ENCODE measurements at regions not wholly inside any gene's neighbourhood (a gene's known extent, or its start where the extent isn't known, plus 50 kb on each side); places are given as distances from the start of the nearest gene placed in this dataset.

GRCh38 chr11:119808407-119809185 is 79.6 kb upstream of the NECTIN1 start:
- DNase-seq = no peak

- DNase-seq = no peak
These were observed 78.8 kb upstream of the NECTIN1 start for GRCh38 chr11:119807841-119808240.

- no peak for DNase-seq
These were observed 78.4 kb upstream of the NECTIN1 start for GRCh38 chr11:119807402-119807801.

- no peak for DNase-seq
These were observed 77.3 kb upstream of the NECTIN1 start for GRCh38 chr11:119806064-119806915.

- no peak for DNase-seq
These were observed 76.7 kb upstream of the NECTIN1 start for GRCh38 chr11:119805663-119806062.

GRCh38 chr11:119804698-119805097 is 75.7 kb upstream of the NECTIN1 start:
- no peak for DNase-seq

- no peak for DNase-seq
These were observed 74.8 kb upstream of the NECTIN1 start for GRCh38 chr11:119803726-119804294.

- no peak for DNase-seq
These were observed 74.1 kb upstream of the NECTIN1 start for GRCh38 chr11:119803139-119803538.

GRCh38 chr11:119802670-119803069 is 73.7 kb upstream of the NECTIN1 start:
- DNase-seq = no peak

- no peak for DNase-seq
These were observed 71.6 kb upstream of the NECTIN1 start for GRCh38 chr11:119800619-119801018.

- DNase-seq = no peak
These were observed 71.2 kb upstream of the NECTIN1 start for GRCh38 chr11:119800171-119800570.

- DNase-seq = no peak
These were observed 69.7 kb upstream of the NECTIN1 start for GRCh38 chr11:119798656-119799055.

GRCh38 chr11:119797736-119798135 is 68.7 kb upstream of the NECTIN1 start:
- no peak for DNase-seq

GRCh38 chr11:119797123-119797611 is 68.2 kb upstream of the NECTIN1 start:
- DNase-seq = no peak

- no peak for DNase-seq
These were observed 67.5 kb upstream of the NECTIN1 start for GRCh38 chr11:119796363-119797060.

- DNase-seq = no peak
These were observed 66.7 kb upstream of the NECTIN1 start for GRCh38 chr11:119795690-119796089.

- DNase-seq = no peak
These were observed 66.2 kb upstream of the NECTIN1 start for GRCh38 chr11:119795231-119795630.

GRCh38 chr11:119794756-119795155 is 65.8 kb upstream of the NECTIN1 start:
- DNase-seq = no peak

GRCh38 chr11:119794141-119794665 is 65.2 kb upstream of the NECTIN1 start:
- no peak for DNase-seq

GRCh38 chr11:119793335-119793984 is 64.5 kb upstream of the NECTIN1 start:
- no peak for DNase-seq

GRCh38 chr11:119791701-119792151 is 62.7 kb upstream of the NECTIN1 start:
- no peak for DNase-seq

- DNase-seq = no peak
These were observed 62.0 kb upstream of the NECTIN1 start for GRCh38 chr11:119791047-119791446.
